ENCODE measurements at regions not wholly inside any gene's neighbourhood (a gene's known extent, or its start where the extent isn't known, plus 50 kb on each side); places are given as distances from the start of the nearest gene placed in this dataset.
"Not testable (repeated sequence)": the region's sequence is repeated elsewhere in the genome, so short reads cannot be mapped to it uniquely, and the experiment has no call there.

DNA sequence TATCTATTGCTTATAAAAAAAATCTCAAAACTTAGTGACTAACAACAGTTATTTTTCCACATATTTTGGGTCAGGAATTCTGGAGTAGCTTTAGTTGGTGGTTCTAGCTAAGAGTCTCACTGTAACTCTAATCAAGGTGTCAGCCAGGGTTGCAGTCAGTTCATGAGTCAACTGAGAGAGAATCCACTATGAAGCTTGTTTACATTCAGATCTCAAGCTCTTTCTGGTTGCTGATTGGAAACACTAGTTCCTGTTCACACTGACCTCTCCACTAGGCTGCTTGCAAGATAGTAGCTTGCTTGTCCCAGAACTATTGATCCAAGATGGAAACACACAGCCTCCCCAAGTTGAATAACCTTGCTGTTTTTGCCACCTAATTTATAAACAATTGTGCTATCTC, 1192.1 kb upstream of the B3GALT2 start:
- H3K4me2 ChIP-seq (ENCODE audit: low read length), result no peak overlapping the region
- H3K9ac ChIP-seq (ENCODE audit: low read depth, low read length), result no peak overlapping the region
- no peaks in the 10 kb centered on the region for H3K4me1 ChIP-seq (ENCODE audit: control insufficient read depth, insufficient read depth, low read length)
- no peaks in the 10 kb centered on the region for H3K36me3 ChIP-seq (ENCODE audit: insufficient read depth, low read length)
- no peak overlapping the region for H3K4me3 ChIP-seq (ENCODE audit: low read length)
- H3K9me3 ChIP-seq (replicated peaks; ENCODE audit: low read length), result peaks cover 3% of the 10 kb centered on the region
- no peaks in the 10 kb centered on the region for H3K27me3 ChIP-seq (ENCODE audit: control insufficient read depth, insufficient read depth, low read length)

DNA sequence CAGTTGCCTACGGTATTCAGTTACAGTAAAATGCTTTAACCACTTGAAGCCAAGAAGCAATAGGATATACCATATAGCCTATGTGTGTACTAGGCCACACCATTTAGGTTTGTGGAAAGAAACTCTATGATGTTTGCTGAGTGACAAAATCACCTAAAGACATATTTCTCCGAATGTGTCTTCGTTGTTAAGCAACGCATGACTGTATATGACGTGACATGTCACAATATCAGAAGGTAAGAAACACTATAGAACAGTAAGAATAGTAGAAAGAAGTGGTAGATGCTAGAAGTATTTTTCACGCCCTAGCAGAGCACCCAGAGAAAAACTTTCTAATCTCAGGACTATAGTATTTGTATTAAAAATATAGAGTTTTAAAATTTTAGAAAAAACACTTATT, 1188.2 kb upstream of the B3GALT2 start:
- no peak overlapping the region for H3K9ac ChIP-seq (ENCODE audit: low read depth, low read length)
- H3K4me1 ChIP-seq (ENCODE audit: control insufficient read depth, insufficient read depth, low read length), result no peaks in the 10 kb centered on the region

DNA sequence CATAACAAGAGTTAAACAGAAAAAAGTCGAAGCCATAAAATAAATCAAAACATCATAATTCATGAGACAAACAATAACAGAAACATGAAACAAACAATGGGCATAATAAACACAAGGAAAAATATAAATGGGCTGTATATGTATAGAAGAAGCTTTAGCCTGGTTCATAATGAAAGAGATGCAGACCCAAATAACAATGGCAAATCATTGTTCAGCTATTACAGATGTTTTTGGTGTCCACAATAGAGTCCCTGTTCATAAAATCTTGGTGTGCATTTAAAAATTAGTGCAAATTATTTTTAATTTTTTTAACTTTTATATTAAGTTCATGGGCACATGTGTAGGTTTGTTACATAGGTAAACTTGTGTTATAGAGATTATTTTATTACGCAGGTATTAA, 1185.9 kb upstream of the B3GALT2 start:
- Histone ChIP-seq H3K4me2 (ENCODE audit: low read length) (no peak overlapping the region), H3K4me3 (ENCODE audit: low read length) (no peak overlapping the region), H3K36me3 (ENCODE audit: insufficient read depth, low read length) (no peaks in the 10 kb centered on the region), H3K9ac (ENCODE audit: low read depth, low read length) (no peak overlapping the region), H3K9me3 (replicated peaks; ENCODE audit: low read length) (no peaks in the 10 kb centered on the region), H3K4me1 (ENCODE audit: control insufficient read depth, insufficient read depth, low read length) (no peaks in the 10 kb centered on the region), H3K27me3 (ENCODE audit: control insufficient read depth, insufficient read depth, low read length) (no peaks in the 10 kb centered on the region)

More for the DNA sequence above, 1188.2 kb upstream of the B3GALT2 start:
- H3K9me3 ChIP-seq (replicated peaks; ENCODE audit: low read length), result peaks cover 3% of the 10 kb centered on the region
- no peaks in the 10 kb centered on the region for H3K36me3 ChIP-seq (ENCODE audit: insufficient read depth, low read length)
- no peaks in the 10 kb centered on the region for H3K27me3 ChIP-seq (ENCODE audit: control insufficient read depth, insufficient read depth, low read length)
- H3K4me2 ChIP-seq (ENCODE audit: low read length), result no peak overlapping the region
- H3K4me3 ChIP-seq (ENCODE audit: low read length), result no peak overlapping the region

DNA sequence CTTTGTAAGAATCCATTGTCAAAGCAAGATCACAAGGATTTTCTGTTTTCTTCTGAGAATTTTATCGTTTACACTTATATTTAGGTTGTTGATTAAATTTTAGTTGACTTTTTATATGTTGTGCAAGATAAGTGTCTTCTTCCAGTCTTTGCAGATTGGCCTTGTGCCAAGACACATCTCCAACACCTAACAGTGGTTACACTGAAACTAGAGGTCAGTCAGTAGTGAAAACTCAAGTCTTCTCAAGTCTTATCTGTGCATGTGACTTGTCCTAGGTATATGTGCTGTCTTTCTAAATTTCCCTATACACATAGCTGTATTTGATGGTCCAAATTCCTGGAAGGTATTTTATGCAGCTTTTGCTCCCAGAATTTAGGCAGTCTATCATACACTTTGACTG, 1183.2 kb upstream of the B3GALT2 start:
- no peaks in the 10 kb centered on the region for H3K9me3 ChIP-seq (replicated peaks; ENCODE audit: low read length)
- H3K4me3 ChIP-seq (ENCODE audit: low read length), result no peak overlapping the region
- no peaks in the 10 kb centered on the region for H3K4me1 ChIP-seq (ENCODE audit: control insufficient read depth, insufficient read depth, low read length)
- H3K4me2 ChIP-seq (ENCODE audit: low read length), result no peak overlapping the region
- H3K27me3 ChIP-seq (ENCODE audit: control insufficient read depth, insufficient read depth, low read length), result no peaks in the 10 kb centered on the region
- no peak overlapping the region for H3K9ac ChIP-seq (ENCODE audit: low read depth, low read length)
- H3K36me3 ChIP-seq (ENCODE audit: insufficient read depth, low read length), result no peaks in the 10 kb centered on the region

DNA sequence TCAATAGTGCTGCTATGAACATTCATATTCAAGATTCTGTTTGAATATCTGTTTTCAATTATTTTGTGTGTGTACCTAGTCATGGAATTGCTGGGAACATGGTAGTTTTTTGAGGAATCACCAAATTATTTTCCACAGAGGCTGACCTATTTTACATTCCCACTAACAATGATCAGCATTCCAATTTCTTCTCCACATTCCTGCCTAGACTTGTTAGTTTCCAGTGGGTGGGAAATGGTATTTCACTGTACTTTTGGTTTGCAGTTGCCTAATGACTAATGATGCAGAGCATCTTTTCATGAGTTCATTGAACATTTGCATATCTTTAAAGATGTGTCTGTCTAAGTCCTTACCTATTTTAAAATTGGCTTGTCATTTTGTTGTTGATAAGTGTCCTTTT, 1182.6 kb upstream of the B3GALT2 start:
- H3K9me3 ChIP-seq (replicated peaks; ENCODE audit: low read length), result no peaks in the 10 kb centered on the region
- H3K27me3 ChIP-seq (ENCODE audit: control insufficient read depth, insufficient read depth, low read length), result no peaks in the 10 kb centered on the region
- no peak overlapping the region for H3K4me3 ChIP-seq (ENCODE audit: low read length)
- H3K36me3 ChIP-seq (ENCODE audit: insufficient read depth, low read length), result no peaks in the 10 kb centered on the region
- H3K4me2 ChIP-seq (ENCODE audit: low read length), result no peak overlapping the region
- no peak overlapping the region for H3K9ac ChIP-seq (ENCODE audit: low read depth, low read length)
- H3K4me1 ChIP-seq (ENCODE audit: control insufficient read depth, insufficient read depth, low read length), result no peaks in the 10 kb centered on the region

DNA sequence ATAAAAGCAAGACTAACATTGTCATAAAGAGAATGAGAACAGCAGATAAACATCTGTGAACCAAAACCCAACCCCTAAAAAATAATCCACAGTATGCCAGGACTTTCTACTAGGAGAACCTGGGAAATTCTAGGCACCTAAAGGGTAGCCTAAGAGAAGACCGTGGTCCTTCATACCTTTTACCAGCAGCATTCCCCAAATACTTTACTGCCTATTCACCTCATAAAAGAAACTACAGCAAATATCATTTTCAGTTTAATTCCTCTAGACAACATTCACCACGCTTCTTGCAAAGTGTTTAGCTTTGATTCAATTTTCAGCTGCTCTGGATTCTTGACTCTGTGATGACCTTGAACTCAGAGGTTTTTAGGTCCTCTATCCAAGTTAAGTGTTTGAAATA, 1180.7 kb upstream of the B3GALT2 start:
- Histone ChIP-seq H3K4me2 (ENCODE audit: low read length) (no peak overlapping the region), H3K27me3 (ENCODE audit: control insufficient read depth, insufficient read depth, low read length) (no peaks in the 10 kb centered on the region), H3K4me3 (ENCODE audit: low read length) (no peak overlapping the region), H3K9me3 (replicated peaks; ENCODE audit: low read length) (no peaks in the 10 kb centered on the region), H3K9ac (ENCODE audit: low read depth, low read length) (no peak overlapping the region), H3K36me3 (ENCODE audit: insufficient read depth, low read length) (no peaks in the 10 kb centered on the region), H3K4me1 (ENCODE audit: control insufficient read depth, insufficient read depth, low read length) (no peaks in the 10 kb centered on the region)

DNA sequence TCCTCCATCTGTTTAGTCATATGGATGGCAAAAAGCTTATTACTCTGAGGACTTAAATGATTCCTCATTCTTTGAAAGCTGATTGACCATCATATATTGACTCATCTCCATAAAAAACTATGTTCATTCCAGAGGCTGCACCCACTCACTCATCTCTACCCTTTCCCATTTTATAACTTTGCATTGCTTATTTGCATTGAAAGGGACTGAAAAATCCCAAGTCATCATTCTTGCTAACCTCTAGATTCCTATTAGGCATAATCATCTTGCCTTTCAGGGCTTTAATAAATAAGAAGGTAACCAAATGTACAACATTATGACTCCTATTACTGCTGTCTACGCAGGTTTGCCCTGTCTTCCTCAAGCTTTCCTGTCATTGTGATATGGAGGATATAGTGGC, 1180.3 kb upstream of the B3GALT2 start:
- H3K4me1 ChIP-seq (ENCODE audit: control insufficient read depth, insufficient read depth, low read length), result no peaks in the 10 kb centered on the region
- no peak overlapping the region for H3K4me3 ChIP-seq (ENCODE audit: low read length)
- H3K9me3 ChIP-seq (replicated peaks; ENCODE audit: low read length), result no peaks in the 10 kb centered on the region
- H3K4me2 ChIP-seq (ENCODE audit: low read length), result no peak overlapping the region
- H3K9ac ChIP-seq (ENCODE audit: low read depth, low read length), result no peak overlapping the region
- H3K27me3 ChIP-seq (ENCODE audit: control insufficient read depth, insufficient read depth, low read length), result no peaks in the 10 kb centered on the region
- H3K36me3 ChIP-seq (ENCODE audit: insufficient read depth, low read length), result no peaks in the 10 kb centered on the region

DNA sequence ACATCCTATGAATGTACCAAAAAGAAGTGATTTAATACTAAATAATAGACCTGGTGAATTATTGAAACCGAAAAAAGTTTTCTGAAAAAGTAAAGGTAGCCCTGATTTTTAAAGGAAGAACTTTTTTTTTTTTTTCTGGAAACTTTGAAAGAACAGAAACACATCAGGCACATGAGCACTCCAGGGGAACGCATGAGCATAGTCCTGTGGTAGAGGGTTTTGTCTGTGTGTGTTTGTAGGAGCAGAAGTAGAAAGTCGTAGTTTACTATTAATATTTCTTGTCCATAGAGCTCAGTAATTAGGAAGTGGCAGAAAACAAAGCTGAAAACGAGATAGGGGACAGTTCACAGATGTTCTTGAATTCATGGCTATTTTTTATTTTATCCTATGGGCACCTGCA, 1175.9 kb upstream of the B3GALT2 start:
- no peaks in the 10 kb centered on the region for H3K4me1 ChIP-seq (ENCODE audit: control insufficient read depth, insufficient read depth, low read length)
- no peak overlapping the region for H3K9ac ChIP-seq (ENCODE audit: low read depth, low read length)
- no peaks in the 10 kb centered on the region for H3K36me3 ChIP-seq (ENCODE audit: insufficient read depth, low read length)
- no peaks in the 10 kb centered on the region for H3K27me3 ChIP-seq (ENCODE audit: control insufficient read depth, insufficient read depth, low read length)
- no peak overlapping the region for H3K4me2 ChIP-seq (ENCODE audit: low read length)
- H3K9me3 ChIP-seq (replicated peaks; ENCODE audit: low read length), result no peaks in the 10 kb centered on the region
- H3K4me3 ChIP-seq (ENCODE audit: low read length), result no peak overlapping the region

DNA sequence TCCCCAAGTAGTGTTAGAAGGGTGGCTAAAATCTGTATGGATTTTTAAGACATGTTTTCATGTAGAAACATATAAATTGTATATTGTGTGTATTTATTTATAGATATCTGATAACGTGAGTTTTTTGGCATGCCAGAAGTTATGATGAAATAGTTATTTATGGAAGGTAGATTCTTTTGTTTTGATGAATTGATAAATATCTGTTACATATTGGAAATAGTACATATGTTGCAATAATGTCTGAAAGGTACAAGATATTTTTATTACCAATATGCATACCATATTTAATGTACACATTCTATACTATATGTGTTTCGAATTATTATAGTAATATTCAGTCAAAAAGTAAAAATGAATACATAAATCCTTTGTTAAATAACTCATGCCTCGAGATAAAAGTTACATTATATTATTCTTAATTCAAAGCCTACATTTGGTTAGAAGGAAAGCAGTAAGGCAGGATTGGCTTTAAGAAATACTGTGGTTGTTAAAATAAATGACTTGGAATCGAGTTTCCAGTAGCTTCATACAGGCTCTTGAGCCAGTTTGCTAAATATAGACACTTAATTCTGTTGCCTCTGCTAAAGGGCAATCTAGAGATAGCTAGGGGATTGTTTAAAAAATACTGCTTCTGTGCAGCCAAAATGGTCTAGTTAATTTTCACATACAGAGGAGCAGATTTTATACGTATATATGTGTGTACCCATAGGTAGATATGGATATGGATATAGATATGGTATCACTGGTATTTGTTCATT, 1175.1 kb upstream of the B3GALT2 start:
- no peaks in the 10 kb centered on the region for H3K27me3 ChIP-seq (ENCODE audit: control insufficient read depth, insufficient read depth, low read length)
- H3K4me1 ChIP-seq (ENCODE audit: control insufficient read depth, insufficient read depth, low read length), result no peaks in the 10 kb centered on the region
- H3K4me3 ChIP-seq (ENCODE audit: low read length), result no peak overlapping the region
- H3K9me3 ChIP-seq (replicated peaks; ENCODE audit: low read length), result no peaks in the 10 kb centered on the region
- H3K36me3 ChIP-seq (ENCODE audit: insufficient read depth, low read length), result no peaks in the 10 kb centered on the region
- no peak overlapping the region for H3K9ac ChIP-seq (ENCODE audit: low read depth, low read length)
- H3K4me2 ChIP-seq (ENCODE audit: low read length), result no peak overlapping the region

DNA sequence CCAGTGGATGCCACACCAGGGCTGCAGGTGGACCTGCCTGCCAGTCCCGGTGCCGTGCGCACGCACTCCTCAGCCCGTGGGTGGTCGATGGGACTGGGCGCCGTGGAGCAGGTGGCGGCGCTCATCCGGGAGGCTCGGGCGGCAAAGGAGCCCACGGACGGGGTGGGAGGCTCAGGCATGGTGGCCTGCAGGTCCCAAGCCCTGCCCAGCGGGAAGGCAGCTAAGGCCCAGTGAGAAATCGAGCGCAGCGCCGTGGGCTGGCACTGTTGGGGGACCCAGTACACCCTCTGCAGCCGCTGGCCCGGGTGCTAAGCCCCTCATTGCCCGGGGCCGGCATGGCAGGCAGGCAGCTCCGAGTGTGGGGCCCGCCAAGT, 1171.8 kb upstream of the B3GALT2 start:
- H3K27me3 ChIP-seq (ENCODE audit: control insufficient read depth, insufficient read depth, low read length), result no peaks in the 10 kb centered on the region
- no peak overlapping the region for H3K9ac ChIP-seq (ENCODE audit: low read depth, low read length)
- H3K4me3 ChIP-seq (ENCODE audit: low read length), result no peak overlapping the region
- no peak overlapping the region for H3K4me2 ChIP-seq (ENCODE audit: low read length)
- H3K9me3 ChIP-seq (replicated peaks; ENCODE audit: low read length), result no peaks in the 10 kb centered on the region
- H3K4me1 ChIP-seq (ENCODE audit: control insufficient read depth, insufficient read depth, low read length), result no peaks in the 10 kb centered on the region
- no peaks in the 10 kb centered on the region for H3K36me3 ChIP-seq (ENCODE audit: insufficient read depth, low read length)

DNA sequence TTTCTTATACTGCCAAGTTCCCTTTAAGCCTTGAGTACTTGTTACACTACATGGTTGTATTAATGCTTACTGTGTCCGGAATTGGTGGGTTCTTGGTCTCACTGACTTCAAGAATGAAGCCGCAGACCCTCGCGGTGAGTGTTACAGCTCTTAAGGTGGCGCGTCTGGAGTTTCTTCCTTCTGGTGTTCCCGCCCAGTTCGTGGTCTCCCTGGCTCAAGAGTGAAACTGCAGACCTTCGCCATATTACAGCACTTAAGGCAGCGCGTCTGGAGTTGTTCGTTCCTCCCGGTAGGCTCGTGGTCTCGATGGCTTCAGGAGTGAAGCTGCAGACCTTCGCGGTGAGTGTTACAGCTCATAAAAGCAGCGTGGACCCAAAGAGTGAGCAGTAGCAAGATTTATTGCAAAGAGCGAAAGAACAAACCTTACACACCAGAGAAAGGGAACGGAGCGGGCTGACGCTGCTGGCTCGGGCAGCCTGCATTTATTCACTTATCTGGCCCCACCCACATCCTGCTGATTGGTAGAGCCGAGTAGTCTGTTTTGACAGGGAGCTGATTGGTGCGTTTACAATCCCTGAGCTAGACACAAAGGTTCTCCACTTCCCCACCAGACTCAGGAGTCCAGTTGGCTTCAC, 1171.3 kb upstream of the B3GALT2 start:
- H3K9ac ChIP-seq (ENCODE audit: low read depth, low read length); H3K27me3 ChIP-seq (ENCODE audit: control insufficient read depth, insufficient read depth, low read length); H3K9me3 ChIP-seq (replicated peaks; ENCODE audit: low read length); H3K4me1 ChIP-seq (ENCODE audit: control insufficient read depth, insufficient read depth, low read length); H3K36me3 ChIP-seq (ENCODE audit: insufficient read depth, low read length); H3K4me2 ChIP-seq (ENCODE audit: low read length); H3K4me3 ChIP-seq (ENCODE audit: low read length): not testable (repeated sequence)

DNA sequence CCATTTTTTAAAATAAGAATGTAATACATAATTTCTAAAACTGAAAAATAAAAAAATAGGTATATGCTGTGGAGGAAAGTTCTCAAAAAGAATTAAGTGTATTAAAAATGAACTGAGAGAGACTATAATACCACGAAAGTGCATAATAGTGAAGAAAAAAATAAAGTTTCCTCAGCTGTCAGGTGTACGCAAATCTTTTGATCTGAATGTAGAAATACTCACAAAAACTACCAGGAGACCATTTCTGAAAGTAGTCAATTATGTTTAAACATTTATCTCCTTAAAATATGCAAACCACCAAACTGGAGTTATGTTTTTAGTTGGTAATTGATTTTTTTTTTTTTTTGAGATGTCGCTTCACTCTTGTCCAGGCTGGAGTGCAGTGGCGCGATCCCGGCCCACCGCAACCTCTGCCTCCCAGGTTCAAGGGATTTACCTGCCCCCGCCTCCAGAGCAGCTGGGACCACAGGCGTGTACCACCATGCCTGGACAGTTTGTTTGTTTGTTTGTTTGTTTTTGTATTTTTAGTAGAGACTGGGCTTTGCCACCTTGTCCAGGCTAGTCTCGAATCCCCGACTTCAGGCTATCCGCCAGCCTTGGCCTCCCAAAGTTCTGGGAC, 1169.2 kb upstream of the B3GALT2 start:
- no peaks in the 10 kb centered on the region for H3K4me1 ChIP-seq (ENCODE audit: control insufficient read depth, insufficient read depth, low read length)
- H3K27me3 ChIP-seq (ENCODE audit: control insufficient read depth, insufficient read depth, low read length), result no peaks in the 10 kb centered on the region
- no peak overlapping the region for H3K4me3 ChIP-seq (ENCODE audit: low read length)
- no peak overlapping the region for H3K9ac ChIP-seq (ENCODE audit: low read depth, low read length)
- no peak overlapping the region for H3K4me2 ChIP-seq (ENCODE audit: low read length)
- peaks cover 2% of the 10 kb centered on the region for H3K9me3 ChIP-seq (replicated peaks; ENCODE audit: low read length)
- no peaks in the 10 kb centered on the region for H3K36me3 ChIP-seq (ENCODE audit: insufficient read depth, low read length)

Measured in skeletal muscle satellite cell (primary cell).